B cell (primary cell): ENCODE measurements at regions not wholly inside any gene's neighbourhood (a gene's known extent, or its start where the extent isn't known, plus 50 kb on each side); places are given as distances from the start of the nearest gene placed in this dataset.

Experiments
- EZH2 ChIP-seq: IDR thresholded peaks from 2 replicates; pipeline ENCODE4 v1.6.1; 2012; ENCODE audit warnings: borderline replicate concordance, low read depth, mild to moderate bottlenecking, moderate library complexity, low read length; ENCODE audit not compliant: insufficient read depth, poor library complexity, severe bottlenecking
- TF ChIP-seq, protein P1 (sequence below): fragments of 200-600 bp; IDR thresholded peaks from one replicate; pipeline ENCODE4 v1.8.0; 2022; ENCODE audit warnings: antibody characterized with exemption, mild to moderate bottlenecking

DNA sequence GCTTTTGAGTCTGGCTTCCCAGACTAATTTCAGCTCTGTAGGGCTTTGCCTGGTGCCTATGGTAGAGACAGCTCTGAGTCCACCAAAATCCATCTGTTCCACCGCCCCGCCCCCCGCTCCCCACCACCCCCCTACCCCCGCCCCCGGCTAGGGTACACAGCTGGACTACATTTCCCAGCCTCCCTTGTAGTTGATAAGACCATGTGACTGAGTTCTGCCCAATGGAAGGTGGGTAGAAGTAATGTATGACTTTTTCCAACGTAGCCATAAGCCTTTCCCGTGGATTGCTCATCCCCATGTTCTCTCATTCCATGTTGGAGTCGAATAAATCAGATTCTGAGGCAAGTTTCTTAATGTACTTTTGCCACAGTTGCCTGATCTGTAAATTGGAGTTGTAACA, 786.7 kb upstream of the EEF2KMT start:
- TF ChIP-seq, protein P1, sequence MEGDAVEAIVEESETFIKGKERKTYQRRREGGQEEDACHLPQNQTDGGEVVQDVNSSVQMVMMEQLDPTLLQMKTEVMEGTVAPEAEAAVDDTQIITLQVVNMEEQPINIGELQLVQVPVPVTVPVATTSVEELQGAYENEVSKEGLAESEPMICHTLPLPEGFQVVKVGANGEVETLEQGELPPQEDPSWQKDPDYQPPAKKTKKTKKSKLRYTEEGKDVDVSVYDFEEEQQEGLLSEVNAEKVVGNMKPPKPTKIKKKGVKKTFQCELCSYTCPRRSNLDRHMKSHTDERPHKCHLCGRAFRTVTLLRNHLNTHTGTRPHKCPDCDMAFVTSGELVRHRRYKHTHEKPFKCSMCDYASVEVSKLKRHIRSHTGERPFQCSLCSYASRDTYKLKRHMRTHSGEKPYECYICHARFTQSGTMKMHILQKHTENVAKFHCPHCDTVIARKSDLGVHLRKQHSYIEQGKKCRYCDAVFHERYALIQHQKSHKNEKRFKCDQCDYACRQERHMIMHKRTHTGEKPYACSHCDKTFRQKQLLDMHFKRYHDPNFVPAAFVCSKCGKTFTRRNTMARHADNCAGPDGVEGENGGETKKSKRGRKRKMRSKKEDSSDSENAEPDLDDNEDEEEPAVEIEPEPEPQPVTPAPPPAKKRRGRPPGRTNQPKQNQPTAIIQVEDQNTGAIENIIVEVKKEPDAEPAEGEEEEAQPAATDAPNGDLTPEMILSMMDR = no peak
- TF ChIP-seq EZH2 = no peak
